ENCODE measurements at regions not wholly inside any gene's neighbourhood (a gene's known extent, or its start where the extent isn't known, plus 50 kb on each side); places are given as distances from the start of the nearest gene placed in this dataset.
"Not testable (repeated sequence)": the region's sequence is repeated elsewhere in the genome, so short reads cannot be mapped to it uniquely, and the experiment has no call there.

- Histone ChIP-seq H4K20me1 (ENCODE audit: control insufficient read depth, insufficient read depth, low read depth, low read length) (no peaks in the 10 kb centered on the region), H3K79me2 (ENCODE audit: control insufficient read depth, low read length) (no peaks in the 10 kb centered on the region), H3K9me3 (ENCODE audit: control insufficient read depth, insufficient read depth, low read length) (peaks cover 1% of the 10 kb centered on the region; the same call in 1 of the 2 replicates), H3K27me3 (ENCODE audit: control insufficient read depth, low read length) (no peaks in the 10 kb centered on the region), H3F3A (ENCODE audit: control insufficient read depth, insufficient read depth) (peaks cover 11% of the 10 kb centered on the region), H3K9me2 (replicated peaks; ENCODE audit: control insufficient read depth, low read length) (no peaks in the 10 kb centered on the region), H3K4me3 (ENCODE audit: low read length) (no peak overlapping the region), H3K27ac (ENCODE audit: low read depth, low read length) (no peak overlapping the region), H3K36me3 (ENCODE audit: control insufficient read depth, low read length) (no peaks in the 10 kb centered on the region), H3K4me2 (ENCODE audit: low read length) (peak overlapping the region; percentile 22), H3K4me1 (ENCODE audit: control insufficient read depth, low read length) (peaks cover 52% of the 10 kb centered on the region)
- TF ChIP-seq, protein P1, sequence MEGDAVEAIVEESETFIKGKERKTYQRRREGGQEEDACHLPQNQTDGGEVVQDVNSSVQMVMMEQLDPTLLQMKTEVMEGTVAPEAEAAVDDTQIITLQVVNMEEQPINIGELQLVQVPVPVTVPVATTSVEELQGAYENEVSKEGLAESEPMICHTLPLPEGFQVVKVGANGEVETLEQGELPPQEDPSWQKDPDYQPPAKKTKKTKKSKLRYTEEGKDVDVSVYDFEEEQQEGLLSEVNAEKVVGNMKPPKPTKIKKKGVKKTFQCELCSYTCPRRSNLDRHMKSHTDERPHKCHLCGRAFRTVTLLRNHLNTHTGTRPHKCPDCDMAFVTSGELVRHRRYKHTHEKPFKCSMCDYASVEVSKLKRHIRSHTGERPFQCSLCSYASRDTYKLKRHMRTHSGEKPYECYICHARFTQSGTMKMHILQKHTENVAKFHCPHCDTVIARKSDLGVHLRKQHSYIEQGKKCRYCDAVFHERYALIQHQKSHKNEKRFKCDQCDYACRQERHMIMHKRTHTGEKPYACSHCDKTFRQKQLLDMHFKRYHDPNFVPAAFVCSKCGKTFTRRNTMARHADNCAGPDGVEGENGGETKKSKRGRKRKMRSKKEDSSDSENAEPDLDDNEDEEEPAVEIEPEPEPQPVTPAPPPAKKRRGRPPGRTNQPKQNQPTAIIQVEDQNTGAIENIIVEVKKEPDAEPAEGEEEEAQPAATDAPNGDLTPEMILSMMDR (IDR thresholded peaks at IDR 0.05; ENCODE audit: low read depth, low read length, poor library complexity, severe bottlenecking) = no peak
- TF ChIP-seq EZH2phosphoT487 (IDR thresholded peaks at IDR 0.05; ENCODE audit: borderline replicate concordance, low read length) = no peak
Observed at GRCh38 chr13:58955546-58956385, 1208.0 kb downstream of the DIAPH3 start.

- not testable (repeated sequence) for H3K27me3 ChIP-seq (ENCODE audit: control insufficient read depth, low read length); H3K4me3 ChIP-seq (ENCODE audit: low read length); H3K36me3 ChIP-seq (ENCODE audit: control insufficient read depth, low read length); H3K9me2 ChIP-seq (replicated peaks; ENCODE audit: control insufficient read depth, low read length); H3K4me2 ChIP-seq (ENCODE audit: low read length); H3F3A ChIP-seq (ENCODE audit: control insufficient read depth, insufficient read depth); H3K79me2 ChIP-seq (ENCODE audit: control insufficient read depth, low read length); H3K9me3 ChIP-seq (ENCODE audit: control insufficient read depth, insufficient read depth, low read length); H3K27ac ChIP-seq (ENCODE audit: low read depth, low read length); H4K20me1 ChIP-seq (ENCODE audit: control insufficient read depth, insufficient read depth, low read depth, low read length)
- peaks cover 35% of the 10 kb centered on the region for H3K4me1 ChIP-seq (ENCODE audit: control insufficient read depth, low read length)
Observed at GRCh38 chr13:58958097-58958496, 1205.6 kb downstream of the DIAPH3 start.

DNA sequence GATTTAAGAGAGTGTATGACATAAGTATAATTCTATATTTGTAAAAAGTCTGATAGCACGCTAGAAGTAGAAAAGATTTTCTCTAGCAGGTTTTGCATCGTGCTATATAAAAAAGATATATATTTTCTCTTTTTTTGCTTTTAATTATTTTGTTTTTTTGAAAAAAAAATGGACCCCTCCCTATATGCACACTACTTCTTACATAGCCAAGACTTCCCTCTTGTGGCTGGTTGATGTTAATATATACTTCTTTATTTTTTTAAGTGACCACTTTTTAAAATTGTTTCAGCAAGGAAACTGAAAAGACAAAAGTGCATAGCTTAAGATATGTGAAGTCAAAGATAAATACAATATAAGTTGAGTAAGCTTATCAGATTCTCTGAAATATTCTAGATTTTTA lies 1202.8 kb downstream of the DIAPH3 start:
- Histone ChIP-seq H3K4me2 (ENCODE audit: low read length) (no peak overlapping the region), H3K9me3 (ENCODE audit: control insufficient read depth, insufficient read depth, low read length) (no peaks in the 10 kb centered on the region), H3K27me3 (ENCODE audit: control insufficient read depth, low read length) (no peaks in the 10 kb centered on the region; the same call in 1 of the 2 replicates), H3K27ac (ENCODE audit: low read depth, low read length) (no peak overlapping the region), H4K20me1 (ENCODE audit: control insufficient read depth, insufficient read depth, low read depth, low read length) (no peaks in the 10 kb centered on the region), H3K36me3 (ENCODE audit: control insufficient read depth, low read length) (no peaks in the 10 kb centered on the region), H3K4me1 (ENCODE audit: control insufficient read depth, low read length) (peaks cover 7% of the 10 kb centered on the region), H3F3A (ENCODE audit: control insufficient read depth, insufficient read depth) (no peaks in the 10 kb centered on the region), H3K4me3 (ENCODE audit: low read length) (no peak overlapping the region), H3K79me2 (ENCODE audit: control insufficient read depth, low read length) (no peaks in the 10 kb centered on the region), H3K9me2 (replicated peaks; ENCODE audit: control insufficient read depth, low read length) (no peaks in the 10 kb centered on the region)
- TF ChIP-seq, protein P1 (IDR thresholded peaks at IDR 0.05; ENCODE audit: low read depth, low read length, poor library complexity, severe bottlenecking) = peak; percentile 27
- no peak for TF ChIP-seq EZH2phosphoT487 (IDR thresholded peaks at IDR 0.05; ENCODE audit: borderline replicate concordance, low read length)

GRCh38 chr13:58963321-58963720 lies 1200.4 kb downstream of the DIAPH3 start:
- H3K4me2 ChIP-seq (ENCODE audit: low read length) = no peak overlapping the region
- H3F3A ChIP-seq (ENCODE audit: control insufficient read depth, insufficient read depth) = no peaks in the 10 kb centered on the region
- H4K20me1 ChIP-seq (ENCODE audit: control insufficient read depth, insufficient read depth, low read depth, low read length) = no peaks in the 10 kb centered on the region
- TF ChIP-seq, protein P1 (IDR thresholded peaks at IDR 0.05; ENCODE audit: low read depth, low read length, poor library complexity, severe bottlenecking) = no peak
- TF ChIP-seq EZH2phosphoT487 (IDR thresholded peaks at IDR 0.05; ENCODE audit: borderline replicate concordance, low read length) = no peak
- H3K4me1 ChIP-seq (ENCODE audit: control insufficient read depth, low read length) = no peaks in the 10 kb centered on the region
- no peak overlapping the region for H3K27ac ChIP-seq (ENCODE audit: low read depth, low read length)
- no peaks in the 10 kb centered on the region; the same call in 1 of the 2 replicates for H3K27me3 ChIP-seq (ENCODE audit: control insufficient read depth, low read length)
- H3K36me3 ChIP-seq (ENCODE audit: control insufficient read depth, low read length) = no peaks in the 10 kb centered on the region
- H3K79me2 ChIP-seq (ENCODE audit: control insufficient read depth, low read length) = no peaks in the 10 kb centered on the region
- H3K9me3 ChIP-seq (ENCODE audit: control insufficient read depth, insufficient read depth, low read length) = no peaks in the 10 kb centered on the region
- H3K4me3 ChIP-seq (ENCODE audit: low read length) = no peak overlapping the region
- no peaks in the 10 kb centered on the region for H3K9me2 ChIP-seq (replicated peaks; ENCODE audit: control insufficient read depth, low read length)

Data from DOHH2 (cell line).